ENCODE measurements at regions not wholly inside any gene's neighbourhood (a gene's known extent, or its start where the extent isn't known, plus 50 kb on each side); places are given as distances from the start of the nearest gene placed in this dataset.

DNA sequence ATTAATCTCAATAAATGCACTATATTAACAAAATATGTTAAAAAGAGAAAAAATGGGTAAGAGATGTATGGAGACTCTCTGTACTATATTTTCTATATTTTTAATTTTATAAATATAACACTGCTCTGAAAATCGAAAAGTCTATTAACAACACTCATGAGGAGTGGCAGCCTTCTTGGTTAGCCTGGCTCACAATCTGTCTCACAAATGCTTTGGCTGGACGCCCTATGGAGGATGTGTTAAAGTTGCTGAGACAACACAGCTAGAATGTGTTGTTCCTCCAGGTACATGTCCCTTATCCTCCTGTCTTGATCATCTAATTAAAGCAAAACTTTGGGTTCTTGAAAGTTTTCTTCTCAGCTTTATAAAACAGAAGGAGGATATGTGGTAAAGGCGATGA, 396.6 kb upstream of the PCDH20 start:
- Histone ChIP-seq H4K20me1 (ENCODE audit: low read depth, low read length) (no peaks in the 10 kb centered on the region), H3K9me2 (replicated peaks; ENCODE audit: insufficient read depth, low read length) (no peaks in the 10 kb centered on the region), H3K9me3 (ENCODE audit: insufficient read depth, low read length) (no peaks in the 10 kb centered on the region), H3F3A (ENCODE audit: insufficient read depth) (no peaks in the 10 kb centered on the region), H2AFZ (ENCODE audit: low read depth, low read length, severe bottlenecking) (peak overlapping the region; percentile 13), H3K36me3 (ENCODE audit: low read length) (no peaks in the 10 kb centered on the region), H3K27me3 (ENCODE audit: low read length) (no peaks in the 10 kb centered on the region), H3K79me2 (ENCODE audit: insufficient read depth, low read length) (no peaks in the 10 kb centered on the region), H3K9ac (ENCODE audit: low read length) (no peak overlapping the region), H3K4me2 (ENCODE audit: low read depth, low read length, poor library complexity, severe bottlenecking) (no peak overlapping the region), H3K27ac (ENCODE audit: low read depth, low read length) (no peak overlapping the region), H3K4me3 (ENCODE audit: insufficient read depth, low read length, poor library complexity, severe bottlenecking) (no peak overlapping the region)
- TF ChIP-seq, protein P1, sequence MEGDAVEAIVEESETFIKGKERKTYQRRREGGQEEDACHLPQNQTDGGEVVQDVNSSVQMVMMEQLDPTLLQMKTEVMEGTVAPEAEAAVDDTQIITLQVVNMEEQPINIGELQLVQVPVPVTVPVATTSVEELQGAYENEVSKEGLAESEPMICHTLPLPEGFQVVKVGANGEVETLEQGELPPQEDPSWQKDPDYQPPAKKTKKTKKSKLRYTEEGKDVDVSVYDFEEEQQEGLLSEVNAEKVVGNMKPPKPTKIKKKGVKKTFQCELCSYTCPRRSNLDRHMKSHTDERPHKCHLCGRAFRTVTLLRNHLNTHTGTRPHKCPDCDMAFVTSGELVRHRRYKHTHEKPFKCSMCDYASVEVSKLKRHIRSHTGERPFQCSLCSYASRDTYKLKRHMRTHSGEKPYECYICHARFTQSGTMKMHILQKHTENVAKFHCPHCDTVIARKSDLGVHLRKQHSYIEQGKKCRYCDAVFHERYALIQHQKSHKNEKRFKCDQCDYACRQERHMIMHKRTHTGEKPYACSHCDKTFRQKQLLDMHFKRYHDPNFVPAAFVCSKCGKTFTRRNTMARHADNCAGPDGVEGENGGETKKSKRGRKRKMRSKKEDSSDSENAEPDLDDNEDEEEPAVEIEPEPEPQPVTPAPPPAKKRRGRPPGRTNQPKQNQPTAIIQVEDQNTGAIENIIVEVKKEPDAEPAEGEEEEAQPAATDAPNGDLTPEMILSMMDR (IDR thresholded peaks at IDR 0.05; ENCODE audit: insufficient read depth, low read length, poor library complexity, severe bottlenecking) = no peak
- no peak for TF ChIP-seq EZH2phosphoT487 (conservative IDR thresholded peaks at IDR 0.05; ENCODE audit: low read length)

DNA sequence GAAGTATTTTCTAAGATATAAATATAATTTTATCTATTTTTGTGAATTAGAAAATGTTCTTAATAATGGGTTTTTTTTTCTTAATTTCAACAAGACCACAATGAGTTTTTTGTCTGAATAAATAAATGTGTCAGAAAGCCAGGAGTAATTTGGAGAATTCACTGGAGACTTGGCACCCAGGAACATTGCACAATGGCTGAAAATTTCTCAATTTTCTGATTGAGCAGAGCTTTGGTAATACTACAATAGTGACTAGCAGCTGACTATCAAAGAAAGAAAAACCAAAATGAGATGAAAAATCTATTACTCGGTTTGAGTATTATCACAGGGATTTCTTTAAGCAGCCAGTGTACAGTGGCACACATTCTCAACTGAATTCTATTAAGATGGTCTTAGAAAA, 394.4 kb upstream of the PCDH20 start:
- H3K79me2 ChIP-seq (ENCODE audit: insufficient read depth, low read length) = no peaks in the 10 kb centered on the region
- no peak overlapping the region for H3K9ac ChIP-seq (ENCODE audit: low read length)
- no peak overlapping the region for H3K27ac ChIP-seq (ENCODE audit: low read depth, low read length)
- TF ChIP-seq EZH2phosphoT487 (conservative IDR thresholded peaks at IDR 0.05; ENCODE audit: low read length) = no peak
- TF ChIP-seq, protein P1 (IDR thresholded peaks at IDR 0.05; ENCODE audit: insufficient read depth, low read length, poor library complexity, severe bottlenecking) = no peak
- no peaks in the 10 kb centered on the region for H3K9me2 ChIP-seq (replicated peaks; ENCODE audit: insufficient read depth, low read length)
- H3F3A ChIP-seq (ENCODE audit: insufficient read depth) = no peaks in the 10 kb centered on the region
- H3K36me3 ChIP-seq (ENCODE audit: low read length) = no peaks in the 10 kb centered on the region
- no peak overlapping the region for H3K4me3 ChIP-seq (ENCODE audit: insufficient read depth, low read length, poor library complexity, severe bottlenecking)
- no peaks in the 10 kb centered on the region for H3K9me3 ChIP-seq (ENCODE audit: insufficient read depth, low read length)
- no peaks in the 10 kb centered on the region for H3K27me3 ChIP-seq (ENCODE audit: low read length)
- H4K20me1 ChIP-seq (ENCODE audit: low read depth, low read length) = no peaks in the 10 kb centered on the region
- no peak overlapping the region for H2AFZ ChIP-seq (ENCODE audit: low read depth, low read length, severe bottlenecking)
- no peak overlapping the region for H3K4me2 ChIP-seq (ENCODE audit: low read depth, low read length, poor library complexity, severe bottlenecking)

DNA sequence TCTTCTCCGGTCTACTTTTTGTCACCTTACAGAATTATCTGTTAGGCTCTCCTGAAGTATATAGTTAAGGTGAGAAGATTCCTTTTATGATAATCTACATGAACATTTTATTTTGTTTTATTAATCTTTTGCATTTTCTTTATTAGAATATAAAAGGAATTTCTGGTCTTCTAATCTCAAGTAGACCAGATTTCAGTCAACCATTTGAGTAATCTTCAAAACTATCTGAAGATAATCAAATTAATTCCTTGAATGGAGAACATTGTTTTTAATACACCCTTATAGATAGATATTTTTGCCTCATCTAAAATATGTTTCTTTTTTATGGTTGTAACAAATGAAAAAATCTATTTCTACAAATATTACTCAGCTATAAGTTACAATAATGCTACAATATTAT, 381.7 kb upstream of the PCDH20 start:
- H3K9me2 ChIP-seq (replicated peaks; ENCODE audit: insufficient read depth, low read length) = no peaks in the 10 kb centered on the region
- H2AFZ ChIP-seq (ENCODE audit: low read depth, low read length, severe bottlenecking) = no peak overlapping the region
- no peaks in the 10 kb centered on the region for H3K27me3 ChIP-seq (ENCODE audit: low read length)
- no peak overlapping the region for H3K4me2 ChIP-seq (ENCODE audit: low read depth, low read length, poor library complexity, severe bottlenecking)
- no peaks in the 10 kb centered on the region for H3K36me3 ChIP-seq (ENCODE audit: low read length)
- no peak overlapping the region for H3K4me3 ChIP-seq (ENCODE audit: insufficient read depth, low read length, poor library complexity, severe bottlenecking)
- H4K20me1 ChIP-seq (ENCODE audit: low read depth, low read length) = no peaks in the 10 kb centered on the region
- no peak overlapping the region for H3K9ac ChIP-seq (ENCODE audit: low read length)
- H3K79me2 ChIP-seq (ENCODE audit: insufficient read depth, low read length) = no peaks in the 10 kb centered on the region
- no peak overlapping the region for H3K27ac ChIP-seq (ENCODE audit: low read depth, low read length)
- no peaks in the 10 kb centered on the region for H3F3A ChIP-seq (ENCODE audit: insufficient read depth)
- no peak for TF ChIP-seq EZH2phosphoT487 (conservative IDR thresholded peaks at IDR 0.05; ENCODE audit: low read length)
- TF ChIP-seq, protein P1 (IDR thresholded peaks at IDR 0.05; ENCODE audit: insufficient read depth, low read length, poor library complexity, severe bottlenecking) = no peak
- no peaks in the 10 kb centered on the region for H3K9me3 ChIP-seq (ENCODE audit: insufficient read depth, low read length)

Data from SU-DHL-6 (cell line).